ENCODE measurements at regions not wholly inside any gene's neighbourhood (a gene's known extent, or its start where the extent isn't known, plus 50 kb on each side); places are given as distances from the start of the nearest gene placed in this dataset.
"Not testable (repeated sequence)": the region's sequence is repeated elsewhere in the genome, so short reads cannot be mapped to it uniquely, and the experiment has no call there.

DNA sequence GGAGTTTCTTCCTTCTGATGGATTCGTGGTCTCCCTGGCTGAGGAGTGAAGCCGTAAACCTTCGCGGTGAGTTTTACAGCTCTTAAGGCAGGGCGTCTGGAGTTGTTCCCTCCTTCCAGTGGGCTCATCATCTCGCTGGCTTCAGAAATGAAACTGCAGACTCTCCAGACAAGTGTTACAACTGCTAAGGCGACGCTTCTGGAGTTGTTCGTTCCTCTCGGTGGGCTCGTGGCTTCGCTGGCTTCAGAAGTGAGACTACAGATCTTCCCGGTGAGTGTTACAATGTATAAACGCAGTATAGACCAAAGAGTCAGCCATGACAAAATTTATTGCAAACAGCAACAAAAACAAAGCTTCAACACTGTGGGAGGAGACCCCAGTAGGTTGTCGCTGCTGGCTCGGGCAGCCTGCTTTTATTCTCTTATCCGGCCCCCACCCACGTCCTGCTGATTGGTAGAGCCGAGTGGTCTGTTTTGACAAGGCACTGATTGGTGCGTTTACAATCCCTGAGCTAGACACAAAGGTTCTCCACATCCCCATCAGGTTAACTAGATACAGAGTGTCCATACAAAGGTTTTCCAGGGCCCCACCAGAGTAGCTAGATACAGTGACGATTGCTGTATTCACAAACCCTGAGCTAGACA, 113.2 kb downstream of the GPX5 start:
- DNase-seq = no peak
- peaks cover 11% of the 10 kb centered on the region for H3K4me1 Mint-ChIP-seq
- no peak overlapping the region for H3K4me3 Mint-ChIP-seq
- H3K36me3 Mint-ChIP-seq (ENCODE audit: low read depth) = no peaks in the 10 kb centered on the region
- no peak overlapping the region for H3K27ac Mint-ChIP-seq
- H3K27me3 Mint-ChIP-seq = peaks cover 60% of the 10 kb centered on the region
- H3K9me3 Mint-ChIP-seq = no peaks in the 10 kb centered on the region
- ChIA-PET POLR2A (no interaction called here), CTCF (no interaction called here)
- TF ChIP-seq, protein P1, sequence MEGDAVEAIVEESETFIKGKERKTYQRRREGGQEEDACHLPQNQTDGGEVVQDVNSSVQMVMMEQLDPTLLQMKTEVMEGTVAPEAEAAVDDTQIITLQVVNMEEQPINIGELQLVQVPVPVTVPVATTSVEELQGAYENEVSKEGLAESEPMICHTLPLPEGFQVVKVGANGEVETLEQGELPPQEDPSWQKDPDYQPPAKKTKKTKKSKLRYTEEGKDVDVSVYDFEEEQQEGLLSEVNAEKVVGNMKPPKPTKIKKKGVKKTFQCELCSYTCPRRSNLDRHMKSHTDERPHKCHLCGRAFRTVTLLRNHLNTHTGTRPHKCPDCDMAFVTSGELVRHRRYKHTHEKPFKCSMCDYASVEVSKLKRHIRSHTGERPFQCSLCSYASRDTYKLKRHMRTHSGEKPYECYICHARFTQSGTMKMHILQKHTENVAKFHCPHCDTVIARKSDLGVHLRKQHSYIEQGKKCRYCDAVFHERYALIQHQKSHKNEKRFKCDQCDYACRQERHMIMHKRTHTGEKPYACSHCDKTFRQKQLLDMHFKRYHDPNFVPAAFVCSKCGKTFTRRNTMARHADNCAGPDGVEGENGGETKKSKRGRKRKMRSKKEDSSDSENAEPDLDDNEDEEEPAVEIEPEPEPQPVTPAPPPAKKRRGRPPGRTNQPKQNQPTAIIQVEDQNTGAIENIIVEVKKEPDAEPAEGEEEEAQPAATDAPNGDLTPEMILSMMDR (IDR thresholded peaks at IDR 0.05) = no peak
- no peak for ATAC-seq (ENCODE audit: low read depth)
- intact Hi-C loops (cut with micrococcal nuclease) = no loop called here

DNA sequence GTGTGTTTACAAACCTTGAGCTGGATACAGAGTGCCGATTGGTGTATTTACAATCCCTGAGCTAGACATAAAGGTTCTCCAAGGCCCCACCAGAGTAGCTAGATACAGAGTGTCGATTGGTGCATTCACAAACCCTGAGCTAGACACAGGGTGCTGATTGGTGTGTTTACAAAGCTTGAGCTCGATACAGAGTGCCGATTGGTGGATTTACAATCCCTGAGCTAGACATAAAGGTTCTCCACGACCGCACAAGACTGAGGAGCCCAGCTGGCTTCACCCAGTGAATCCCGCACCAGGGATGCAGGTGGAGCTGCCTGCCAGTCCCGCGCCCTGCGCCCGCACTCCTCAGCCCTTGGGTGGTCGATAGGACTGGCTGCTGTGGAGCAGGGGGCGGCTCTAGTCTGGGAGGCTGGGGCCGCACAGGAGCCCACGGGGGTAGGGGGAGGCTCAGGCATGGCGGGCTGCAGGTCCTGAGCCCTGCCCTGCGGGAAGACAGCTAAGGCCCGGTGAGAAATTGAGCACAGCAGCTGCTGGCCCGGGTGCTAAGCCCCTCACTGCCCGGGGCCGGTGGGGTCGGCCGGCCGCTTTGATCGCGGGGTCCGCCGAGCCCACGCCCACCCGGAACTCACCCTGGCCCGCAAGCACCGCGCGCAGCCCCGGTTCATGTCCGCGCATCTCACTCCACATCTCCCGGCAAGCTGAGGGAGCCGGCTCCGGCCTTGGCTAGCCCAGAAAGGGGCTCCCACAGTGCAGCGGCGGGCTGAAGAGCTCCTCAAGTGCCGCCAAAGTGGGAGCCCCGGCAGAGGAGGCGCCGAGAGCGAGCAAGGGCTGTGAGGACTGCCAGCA, 114.0 kb downstream of the GPX5 start:
- not testable (repeated sequence) for H3K36me3 Mint-ChIP-seq (ENCODE audit: low read depth)

DNA sequence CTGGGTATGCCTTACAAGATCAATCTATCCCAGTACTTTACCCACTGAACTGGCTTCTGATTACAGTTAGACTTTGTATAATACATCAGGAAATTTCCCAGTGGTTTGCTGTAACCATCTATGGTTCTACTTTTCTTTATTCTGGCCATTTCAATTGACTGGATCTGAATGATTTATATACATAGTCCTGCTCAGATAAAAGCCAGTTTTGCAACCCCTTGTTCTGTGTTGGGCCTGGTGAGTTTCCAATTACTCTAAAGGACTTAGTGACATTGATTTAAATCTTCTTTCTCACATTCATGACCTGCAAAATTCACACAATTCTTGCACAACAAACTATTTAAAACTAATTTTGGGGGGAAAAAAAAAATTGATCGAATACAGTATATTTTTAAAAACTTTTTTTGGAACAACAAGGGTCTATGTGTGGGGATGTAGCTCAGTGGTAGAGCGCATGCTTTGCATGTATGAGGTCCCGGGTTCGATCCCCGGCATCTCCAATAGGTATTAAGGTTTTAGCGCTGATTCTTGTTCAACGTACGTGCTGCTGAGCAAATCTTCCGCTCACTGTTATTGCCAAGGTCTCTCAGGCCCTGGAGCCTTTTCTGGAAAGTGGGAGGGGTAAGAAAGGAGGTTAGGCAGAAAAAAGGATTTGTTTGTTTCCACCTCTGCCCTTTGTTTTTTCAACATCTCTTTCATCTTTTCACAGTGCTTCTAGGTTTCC, 117.5 kb downstream of the GPX5 start:
- POLR2A ChIA-PET = no interaction called here
- Mint-ChIP-seq H3K36me3 (ENCODE audit: low read depth) (no peaks in the 10 kb centered on the region), H3K9me3 (no peaks in the 10 kb centered on the region), H3K27ac (no peak overlapping the region), H3K27me3 (peaks cover 37% of the 10 kb centered on the region), H3K4me3 (no peak overlapping the region), H3K4me1 (peaks cover 2% of the 10 kb centered on the region)
- TF ChIP-seq, protein P1 (IDR thresholded peaks at IDR 0.05) = no peak
- CTCF ChIA-PET = no interaction called here
- no peak for DNase-seq
- ATAC-seq (ENCODE audit: low read depth) = no peak
- intact Hi-C loops (cut with micrococcal nuclease) = no loop called here

More for the DNA sequence above, 114.0 kb downstream of the GPX5 start:
- H3K4me3 Mint-ChIP-seq; intact Hi-C loops (cut with micrococcal nuclease); ATAC-seq (ENCODE audit: low read depth); DNase-seq; H3K9me3 Mint-ChIP-seq; CTCF ChIA-PET; POLR2A ChIA-PET; H3K27ac Mint-ChIP-seq; H3K4me1 Mint-ChIP-seq: not testable (repeated sequence)
- H3K27me3 Mint-ChIP-seq = peaks cover 58% of the 10 kb centered on the region

DNA sequence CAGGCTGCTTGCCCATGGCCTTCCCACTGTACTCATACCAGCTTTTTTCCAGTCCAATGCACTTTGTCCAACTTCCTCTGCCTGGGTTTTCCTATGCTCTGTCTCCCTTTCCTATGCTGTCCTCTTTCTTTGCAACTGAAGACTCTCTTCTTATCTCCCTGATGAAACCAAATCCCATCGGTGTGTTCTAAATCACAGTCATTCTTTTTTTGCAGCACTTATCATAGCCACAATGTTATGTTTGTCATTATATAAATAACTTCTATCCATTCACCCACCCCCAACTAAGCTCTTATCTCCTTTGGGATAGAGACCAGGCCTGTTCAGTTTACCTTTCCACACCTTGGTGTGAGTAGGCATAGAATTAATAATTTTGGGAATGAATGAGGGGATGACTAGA, 121.0 kb downstream of the GPX5 start:
- H3K4me1 Mint-ChIP-seq = peaks cover 12% of the 10 kb centered on the region
- CTCF ChIA-PET = no interaction called here
- intact Hi-C loops (cut with micrococcal nuclease) = no loop called here
- DNase-seq (no peak), ATAC-seq (ENCODE audit: low read depth) (no peak)
- H3K36me3 Mint-ChIP-seq (ENCODE audit: low read depth) = no peaks in the 10 kb centered on the region
- no peak overlapping the region for H3K4me3 Mint-ChIP-seq
- no peak overlapping the region for H3K27ac Mint-ChIP-seq
- TF ChIP-seq, protein P1 (IDR thresholded peaks at IDR 0.05) = no peak
- H3K9me3 Mint-ChIP-seq = no peaks in the 10 kb centered on the region
- POLR2A ChIA-PET = no interaction called here
- H3K27me3 Mint-ChIP-seq = peaks cover 46% of the 10 kb centered on the region

DNA sequence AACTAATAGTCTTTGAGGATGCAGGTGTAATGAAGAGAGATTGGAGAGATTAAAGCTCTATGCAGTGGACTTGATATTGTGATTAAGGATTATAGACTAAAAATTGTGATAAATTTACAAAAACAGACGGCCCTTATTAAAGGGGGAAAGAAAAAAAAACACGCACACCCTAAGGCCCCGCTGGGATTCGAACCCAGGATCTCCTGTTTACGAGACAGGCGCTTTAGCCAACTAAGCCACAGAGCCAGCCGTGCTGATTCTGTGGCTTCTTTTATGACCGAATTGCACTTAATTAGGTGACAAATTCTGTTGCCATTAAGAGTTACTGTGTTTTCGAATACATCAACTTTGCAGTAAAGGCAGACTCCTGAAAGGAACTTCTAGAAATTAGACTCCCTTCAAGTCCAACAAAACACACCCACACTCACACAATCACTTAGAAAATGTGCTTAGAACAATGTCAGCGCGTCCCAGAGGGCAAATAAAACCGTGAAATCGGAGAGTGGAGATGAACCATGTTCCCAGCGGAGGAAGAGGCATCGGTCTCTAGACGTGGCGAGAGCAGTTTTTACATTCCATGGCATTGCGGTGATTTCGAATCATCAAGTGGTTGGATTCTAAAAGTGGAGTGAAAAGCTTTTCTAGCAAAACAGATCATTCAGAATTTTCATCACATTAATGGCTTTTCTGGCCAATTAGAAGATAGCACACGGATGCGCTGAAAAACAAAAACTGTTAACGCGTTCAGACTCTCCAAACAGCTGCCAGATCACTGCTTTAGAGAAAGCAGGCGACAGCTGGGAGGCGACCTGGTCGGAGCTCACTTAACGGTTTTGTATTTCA, 122.6 kb downstream of the GPX5 start:
- peaks cover 45% of the 10 kb centered on the region for H3K27me3 Mint-ChIP-seq
- H3K4me3 Mint-ChIP-seq = peak overlapping the region; percentile 72
- intact Hi-C loops (cut with micrococcal nuclease) = no loop called here
- DNase-seq (no peak), ATAC-seq (ENCODE audit: low read depth) (no peak)
- CTCF ChIA-PET = no interaction called here
- peaks cover 12% of the 10 kb centered on the region for H3K4me1 Mint-ChIP-seq
- TF ChIP-seq, protein P1 (IDR thresholded peaks at IDR 0.05) = no peak
- no peaks in the 10 kb centered on the region for H3K9me3 Mint-ChIP-seq
- no peaks in the 10 kb centered on the region for H3K36me3 Mint-ChIP-seq (ENCODE audit: low read depth)
- POLR2A ChIA-PET = no interaction called here
- no peak overlapping the region for H3K27ac Mint-ChIP-seq

Data from activated B cell treated with CpG ODN at 0.5 μM for 24 hours (primary cell).